Endothelial cell of umbilical vein (primary cell): ENCODE measurements at regions not wholly inside any gene's neighbourhood (a gene's known extent, or its start where the extent isn't known, plus 50 kb on each side); places are given as distances from the start of the nearest gene placed in this dataset.

Experiments used
- CTCF ChIP-seq, 2 donors: IDR thresholded peaks; 1 replicate in 1 of 2; 2 replicates in 1 of 2; pipeline ENCODE4 v1.5.1; 2011; ENCODE audit warnings: low read length in 2 of 2, mild to moderate bottlenecking in 2 of 2, moderate library complexity in 2 of 2, control low read depth in 1 of 2, inconsistent platforms in 1 of 2, low read depth in 1 of 2; ENCODE audit not compliant: insufficient read depth in 1 of 2; ENCODE audit errors: extremely low read depth in 1 of 2
- EZH2 ChIP-seq: IDR thresholded peaks from 2 replicates; pipeline ENCODE4 v1.6.1; 2012; ENCODE audit warnings: borderline replicate concordance, low read depth, mild to moderate bottlenecking, moderate library complexity, low read length, inconsistent platforms; ENCODE audit not compliant: severe bottlenecking
- POLR2A ChIP-seq: IDR thresholded peaks from 2 replicates; pipeline ENCODE4 v1.6.1; 2012; ENCODE audit warnings: low read depth, mild to moderate bottlenecking, control low read depth, low read length

GRCh38 chr5:133713209-133713608 lies 100.9 kb upstream of the FSTL4 start:
- TF ChIP-seq EZH2 (no peak), CTCF (IDR thresholded peaks at IDR 0.05; ENCODE audit: extremely low read depth in 1 of 2, insufficient read depth in 1 of 2, low read depth in 1 of 2, low read length in 2 of 2) (no peak), POLR2A (no peak)
